ENCODE measurements at regions not wholly inside any gene's neighbourhood (a gene's known extent, or its start where the extent isn't known, plus 50 kb on each side); places are given as distances from the start of the nearest gene placed in this dataset.
A peak's percentile ranks its signal among the peaks of the same experiment; 100 is the strongest.
"Not testable (repeated sequence)": the region's sequence is repeated elsewhere in the genome, so short reads cannot be mapped to it uniquely, and the experiment has no call there.

DNA sequence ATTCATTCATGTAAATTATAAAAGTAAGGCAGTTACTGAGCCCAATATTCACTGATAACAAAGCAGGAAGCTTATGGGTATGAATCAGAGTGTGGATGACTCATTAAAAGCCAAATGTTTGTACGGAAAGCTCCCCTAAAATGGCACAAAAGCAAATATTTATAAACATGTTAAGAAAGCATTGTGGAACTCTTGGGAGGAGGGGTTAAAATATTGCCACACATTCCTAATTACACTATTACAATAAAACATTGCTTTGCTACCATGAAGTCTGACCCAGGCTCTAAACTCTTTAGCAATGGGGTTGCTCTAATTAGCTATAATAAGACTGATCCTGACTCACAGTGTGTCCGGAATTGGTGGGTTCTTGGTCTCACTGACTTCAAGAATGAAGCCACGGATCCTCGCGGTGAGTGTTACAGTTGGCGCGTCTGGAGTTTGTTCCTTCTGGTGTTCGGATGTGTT, 110.9 kb downstream of the NAB1 start:
- no peak overlapping the region for H3K4me3 ChIP-seq (ENCODE audit: low read depth, low read length)
- peak; percentile 40 for DNase-seq (ENCODE audit: low read depth)
- TF ChIP-seq MYC (IDR thresholded peaks at IDR 0.05; ENCODE audit: low read depth, low read length) = no peak
- no peak for TF ChIP-seq POLR2A (IDR thresholded peaks at IDR 0.05; ENCODE audit: extremely low read depth, insufficient read length)
- TF ChIP-seq, protein P1, sequence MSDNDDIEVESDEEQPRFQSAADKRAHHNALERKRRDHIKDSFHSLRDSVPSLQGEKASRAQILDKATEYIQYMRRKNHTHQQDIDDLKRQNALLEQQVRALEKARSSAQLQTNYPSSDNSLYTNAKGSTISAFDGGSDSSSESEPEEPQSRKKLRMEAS (IDR thresholded peaks at IDR 0.05; ENCODE audit: low read depth, low read length) = no peak
- TF ChIP-seq, protein P2, sequence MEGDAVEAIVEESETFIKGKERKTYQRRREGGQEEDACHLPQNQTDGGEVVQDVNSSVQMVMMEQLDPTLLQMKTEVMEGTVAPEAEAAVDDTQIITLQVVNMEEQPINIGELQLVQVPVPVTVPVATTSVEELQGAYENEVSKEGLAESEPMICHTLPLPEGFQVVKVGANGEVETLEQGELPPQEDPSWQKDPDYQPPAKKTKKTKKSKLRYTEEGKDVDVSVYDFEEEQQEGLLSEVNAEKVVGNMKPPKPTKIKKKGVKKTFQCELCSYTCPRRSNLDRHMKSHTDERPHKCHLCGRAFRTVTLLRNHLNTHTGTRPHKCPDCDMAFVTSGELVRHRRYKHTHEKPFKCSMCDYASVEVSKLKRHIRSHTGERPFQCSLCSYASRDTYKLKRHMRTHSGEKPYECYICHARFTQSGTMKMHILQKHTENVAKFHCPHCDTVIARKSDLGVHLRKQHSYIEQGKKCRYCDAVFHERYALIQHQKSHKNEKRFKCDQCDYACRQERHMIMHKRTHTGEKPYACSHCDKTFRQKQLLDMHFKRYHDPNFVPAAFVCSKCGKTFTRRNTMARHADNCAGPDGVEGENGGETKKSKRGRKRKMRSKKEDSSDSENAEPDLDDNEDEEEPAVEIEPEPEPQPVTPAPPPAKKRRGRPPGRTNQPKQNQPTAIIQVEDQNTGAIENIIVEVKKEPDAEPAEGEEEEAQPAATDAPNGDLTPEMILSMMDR (IDR thresholded peaks at IDR 0.05; ENCODE audit: low read depth, low read length) = no peak

DNA sequence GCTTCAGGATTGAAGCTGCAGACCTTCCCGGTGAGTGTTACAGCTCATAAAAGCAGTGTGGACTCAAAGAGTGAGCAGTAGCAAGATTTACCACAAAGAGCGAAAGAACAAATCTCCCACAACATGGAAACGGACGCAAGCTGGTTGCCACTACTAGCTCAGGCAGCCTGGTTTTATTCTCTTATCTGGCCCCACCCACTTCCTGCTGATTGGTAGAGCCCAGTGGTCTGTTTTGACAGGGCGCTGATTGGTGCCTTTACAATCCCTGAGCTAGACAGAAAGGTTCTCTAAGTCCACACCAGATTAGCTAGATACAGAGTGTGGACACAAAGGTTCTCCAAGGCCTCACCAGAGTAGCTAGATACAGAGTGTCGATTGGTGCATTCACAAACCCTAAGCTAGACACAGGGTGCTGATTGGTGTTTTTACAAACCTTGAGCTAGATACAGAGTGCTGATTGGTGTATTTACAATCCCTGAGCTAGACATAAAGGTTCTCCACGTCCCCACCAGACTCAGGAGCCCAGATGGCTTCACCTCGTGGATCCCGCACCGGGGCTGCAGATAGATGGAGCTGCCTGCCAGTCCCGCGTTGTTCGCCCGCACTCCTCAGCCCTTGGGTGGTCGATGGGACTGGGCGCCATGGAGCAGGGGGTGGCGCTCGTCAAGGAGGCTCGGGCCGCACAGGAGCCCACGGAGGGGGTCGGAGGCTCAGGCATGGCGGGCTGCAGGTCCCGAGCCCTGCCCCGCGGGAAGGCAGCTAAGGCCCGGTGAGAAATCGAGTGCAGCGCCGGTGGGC, 111.7 kb downstream of the NAB1 start:
- H3K4me3 ChIP-seq (ENCODE audit: low read depth, low read length); DNase-seq (ENCODE audit: low read depth): not testable (repeated sequence)

DNA sequence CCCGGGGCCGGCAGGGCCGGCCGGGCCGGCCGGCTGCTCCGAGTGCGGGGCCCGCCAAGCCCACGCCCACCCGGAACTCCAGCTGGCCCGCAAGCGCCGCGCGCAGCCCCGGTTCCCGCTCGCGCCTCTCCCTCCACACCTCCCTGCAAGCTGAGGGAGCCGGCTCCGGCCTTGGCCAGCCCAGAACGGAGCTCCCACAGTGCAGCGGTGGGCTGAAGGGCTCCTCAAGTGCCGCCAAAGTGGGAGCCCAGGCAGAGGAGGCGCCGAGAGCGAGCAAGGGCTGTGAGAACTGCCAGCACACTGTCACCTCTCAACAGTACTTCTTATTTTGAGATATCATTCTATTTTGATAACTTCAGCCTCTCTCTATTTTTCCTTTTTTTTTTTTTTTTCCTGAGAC, 112.3 kb downstream of the NAB1 start:
- not testable (repeated sequence) for H3K4me3 ChIP-seq (ENCODE audit: low read depth, low read length); DNase-seq (ENCODE audit: low read depth)

DNA sequence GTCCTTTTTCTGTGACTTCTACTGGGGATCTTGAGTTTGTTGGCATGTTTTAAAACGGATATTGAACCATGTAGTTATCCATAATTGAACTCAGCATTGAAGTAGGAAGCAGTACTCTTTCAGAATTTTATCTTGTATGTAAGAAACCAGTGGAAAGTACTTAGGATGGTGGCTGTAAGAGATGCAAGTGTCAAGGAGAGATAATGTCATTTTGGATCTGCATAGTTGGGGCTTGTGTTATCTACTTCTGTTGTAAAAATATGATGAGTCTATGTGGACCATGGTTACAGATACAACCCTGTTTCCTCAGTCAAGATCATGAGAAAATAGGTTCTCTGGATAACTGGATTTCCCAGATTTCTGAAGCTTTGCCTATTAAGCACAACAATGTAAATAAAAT, 113.7 kb downstream of the NAB1 start:
- DNase-seq (ENCODE audit: low read depth) = no peak
- H3K4me3 ChIP-seq (ENCODE audit: low read depth, low read length) = no peak overlapping the region
- TF ChIP-seq, protein P2 (IDR thresholded peaks at IDR 0.05; ENCODE audit: low read depth, low read length) = no peak
- TF ChIP-seq MYC (IDR thresholded peaks at IDR 0.05; ENCODE audit: low read depth, low read length) = no peak
- TF ChIP-seq, protein P1 (IDR thresholded peaks at IDR 0.05; ENCODE audit: low read depth, low read length) = no peak
- no peak for TF ChIP-seq POLR2A (IDR thresholded peaks at IDR 0.05; ENCODE audit: extremely low read depth, insufficient read length)

DNA sequence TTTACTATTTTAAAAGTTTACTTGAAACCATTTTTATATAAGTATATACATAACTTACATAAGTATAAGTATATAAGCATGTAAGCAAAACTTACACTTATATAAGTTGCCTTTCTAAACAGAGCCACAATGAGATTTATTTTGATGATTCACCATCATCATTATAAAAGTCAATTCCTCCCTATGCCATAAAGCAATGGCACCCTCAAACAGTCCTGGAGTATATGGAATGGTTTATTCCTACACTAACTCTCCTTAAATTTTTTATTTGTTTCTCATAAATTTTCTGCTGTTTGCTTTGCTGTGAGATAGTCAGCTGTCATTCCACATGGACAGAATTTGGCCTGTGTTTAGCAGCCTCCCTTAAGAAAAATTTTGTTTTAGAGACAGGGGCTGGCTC, 114.2 kb downstream of the NAB1 start:
- DNase-seq (ENCODE audit: low read depth) = no peak
- TF ChIP-seq, protein P1 (IDR thresholded peaks at IDR 0.05; ENCODE audit: low read depth, low read length) = no peak
- TF ChIP-seq, protein P2 (IDR thresholded peaks at IDR 0.05; ENCODE audit: low read depth, low read length) = no peak
- TF ChIP-seq MYC (IDR thresholded peaks at IDR 0.05; ENCODE audit: low read depth, low read length) (no peak), POLR2A (IDR thresholded peaks at IDR 0.05; ENCODE audit: extremely low read depth, insufficient read length) (no peak)
- no peak overlapping the region for H3K4me3 ChIP-seq (ENCODE audit: low read depth, low read length)

DNA sequence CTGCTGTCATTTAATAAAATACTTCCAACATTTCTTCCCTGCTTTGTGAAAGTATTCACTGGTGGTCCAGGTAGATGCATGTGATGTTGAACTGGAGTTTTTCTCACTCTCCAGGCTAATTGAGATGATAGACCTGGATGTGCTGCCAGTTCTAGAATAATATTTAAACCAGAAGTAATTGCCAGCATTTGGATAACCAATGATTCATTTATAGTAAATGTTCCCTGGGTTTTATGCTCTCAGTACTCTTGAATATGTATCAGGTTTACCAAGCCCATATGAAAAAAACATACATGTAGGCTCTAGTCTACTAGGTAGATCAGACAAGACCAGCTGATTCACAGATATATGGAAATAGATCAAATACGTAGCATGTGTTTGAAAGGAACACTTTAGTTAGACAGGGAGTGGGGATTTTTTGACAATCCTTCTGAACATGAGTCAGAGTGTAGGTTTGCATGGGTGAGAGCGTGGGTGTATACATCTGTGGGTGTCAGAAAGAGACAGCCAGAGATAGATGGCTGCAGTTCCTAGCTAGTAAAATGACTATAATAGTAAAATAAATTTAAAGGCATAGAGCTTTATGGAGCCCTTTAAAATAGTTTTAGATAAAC, 115.1 kb downstream of the NAB1 start:
- TF ChIP-seq POLR2A (IDR thresholded peaks at IDR 0.05; ENCODE audit: extremely low read depth, insufficient read length) = no peak
- TF ChIP-seq MYC (IDR thresholded peaks at IDR 0.05; ENCODE audit: low read depth, low read length) = no peak
- TF ChIP-seq, protein P1 (IDR thresholded peaks at IDR 0.05; ENCODE audit: low read depth, low read length) = no peak
- TF ChIP-seq, protein P2 (IDR thresholded peaks at IDR 0.05; ENCODE audit: low read depth, low read length) = no peak
- DNase-seq (ENCODE audit: low read depth) = no peak
- no peak overlapping the region for H3K4me3 ChIP-seq (ENCODE audit: low read depth, low read length)

All from NB4 (cell line).